ENCODE measurements at regions not wholly inside any gene's neighbourhood (a gene's known extent, or its start where the extent isn't known, plus 50 kb on each side); places are given as distances from the start of the nearest gene placed in this dataset.

DNA sequence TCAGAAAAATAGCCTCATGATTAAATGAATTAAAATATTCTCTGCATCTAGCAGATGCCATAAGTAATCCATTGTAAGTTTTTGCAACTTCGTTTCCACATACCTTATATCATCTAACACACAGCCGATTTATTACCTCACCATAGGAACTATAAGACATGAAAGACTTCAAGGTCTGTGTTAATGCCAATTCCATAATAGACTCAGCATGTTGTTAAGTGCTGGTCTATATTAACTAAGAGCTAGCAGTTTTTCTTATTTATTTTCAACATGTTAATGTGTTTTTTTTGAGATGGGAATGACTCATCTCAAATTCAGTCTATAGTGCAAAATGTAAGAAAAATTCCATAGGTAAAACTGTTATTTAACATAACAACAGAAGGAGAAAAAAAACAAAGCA is 243.9 kb upstream of the GULP1 start:
- no peak for TF ChIP-seq POLR2A (IDR thresholded peaks at IDR 0.05)
- TF ChIP-seq, protein P1, sequence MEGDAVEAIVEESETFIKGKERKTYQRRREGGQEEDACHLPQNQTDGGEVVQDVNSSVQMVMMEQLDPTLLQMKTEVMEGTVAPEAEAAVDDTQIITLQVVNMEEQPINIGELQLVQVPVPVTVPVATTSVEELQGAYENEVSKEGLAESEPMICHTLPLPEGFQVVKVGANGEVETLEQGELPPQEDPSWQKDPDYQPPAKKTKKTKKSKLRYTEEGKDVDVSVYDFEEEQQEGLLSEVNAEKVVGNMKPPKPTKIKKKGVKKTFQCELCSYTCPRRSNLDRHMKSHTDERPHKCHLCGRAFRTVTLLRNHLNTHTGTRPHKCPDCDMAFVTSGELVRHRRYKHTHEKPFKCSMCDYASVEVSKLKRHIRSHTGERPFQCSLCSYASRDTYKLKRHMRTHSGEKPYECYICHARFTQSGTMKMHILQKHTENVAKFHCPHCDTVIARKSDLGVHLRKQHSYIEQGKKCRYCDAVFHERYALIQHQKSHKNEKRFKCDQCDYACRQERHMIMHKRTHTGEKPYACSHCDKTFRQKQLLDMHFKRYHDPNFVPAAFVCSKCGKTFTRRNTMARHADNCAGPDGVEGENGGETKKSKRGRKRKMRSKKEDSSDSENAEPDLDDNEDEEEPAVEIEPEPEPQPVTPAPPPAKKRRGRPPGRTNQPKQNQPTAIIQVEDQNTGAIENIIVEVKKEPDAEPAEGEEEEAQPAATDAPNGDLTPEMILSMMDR (IDR thresholded peaks at IDR 0.05), result no peak
